ENCODE measurements at regions not wholly inside any gene's neighbourhood (a gene's known extent, or its start where the extent isn't known, plus 50 kb on each side); places are given as distances from the start of the nearest gene placed in this dataset.

- no peaks in the 10 kb centered on the region for H3K9me3 ChIP-seq (ENCODE audit: control insufficient read depth, insufficient read depth, low read length)
- intact Hi-C loops (cut with micrococcal nuclease) = loop anchor here (10.0 kb wide), 1 partner anchor 57 kb away; no protein-coding TSS in a partner anchor
- 100% methylated on average over 1 of the region's 2 CpGs for whole genome bisulfite sequencing (ENCODE audit: insufficient coverage)
Measured at GRCh38 chr11:91837411-91838330, 386.9 kb upstream of the FAT3 start.

DNA sequence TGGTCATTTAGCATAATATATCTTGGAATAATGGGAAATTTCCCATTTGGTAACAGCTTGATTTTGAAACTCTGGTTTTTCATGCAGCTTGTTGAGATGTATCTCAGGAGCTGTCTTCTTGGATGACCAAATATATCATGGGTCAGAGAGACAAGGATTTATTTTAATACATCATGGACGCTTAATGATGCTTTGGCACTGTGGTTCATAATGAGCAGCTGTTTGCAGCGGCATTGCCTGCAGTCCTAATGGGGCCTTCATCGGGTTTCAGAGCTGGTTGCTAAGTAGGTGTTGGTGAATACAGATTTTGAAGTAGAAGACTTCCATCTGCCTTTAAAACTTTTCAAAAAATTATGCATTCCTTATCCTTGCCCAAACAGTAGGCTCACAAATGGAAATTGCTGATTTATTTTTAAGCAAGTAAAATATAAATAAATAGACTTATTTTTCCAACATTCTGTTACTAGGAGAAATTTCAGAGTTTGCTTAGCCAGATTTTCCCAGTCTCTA is 389.5 kb upstream of the FAT3 start:
- no peaks in the 10 kb centered on the region for H3K27me3 Mint-ChIP-seq (ENCODE audit: low read depth in 2 of 2)
- 83% methylated on average over 2 of the region's 3 CpGs for WGBS (ENCODE audit: insufficient coverage)
- no peaks in the 10 kb centered on the region for H3K27me3 ChIP-seq (ENCODE audit: control insufficient read depth, insufficient read depth, low read length)
- intact Hi-C loops (cut with micrococcal nuclease) = loop anchor here (10.0 kb wide), 1 partner anchor 60 kb away; no protein-coding TSS in a partner anchor
- no peak overlapping the region for H3K4me3 Mint-ChIP-seq
- DNase-seq (no peak), ATAC-seq (no peak)
- H3K27ac Mint-ChIP-seq = no peak overlapping the region
- H3K27ac ChIP-seq (ENCODE audit: low read length) = no peak overlapping the region
- no peaks in the 10 kb centered on the region for H3K9me3 ChIP-seq (ENCODE audit: control insufficient read depth, insufficient read depth, low read length)
- H3K36me3 ChIP-seq (ENCODE audit: control insufficient read depth, insufficient read depth, low read length) = no peaks in the 10 kb centered on the region
- peaks cover 6% of the 10 kb centered on the region for H3K36me3 Mint-ChIP-seq
- H3K4me1 Mint-ChIP-seq = no peaks in the 10 kb centered on the region
- H3K4me1 ChIP-seq (ENCODE audit: control insufficient read depth, insufficient read depth, low read length) = no peaks in the 10 kb centered on the region
- TF ChIP-seq, protein P1, sequence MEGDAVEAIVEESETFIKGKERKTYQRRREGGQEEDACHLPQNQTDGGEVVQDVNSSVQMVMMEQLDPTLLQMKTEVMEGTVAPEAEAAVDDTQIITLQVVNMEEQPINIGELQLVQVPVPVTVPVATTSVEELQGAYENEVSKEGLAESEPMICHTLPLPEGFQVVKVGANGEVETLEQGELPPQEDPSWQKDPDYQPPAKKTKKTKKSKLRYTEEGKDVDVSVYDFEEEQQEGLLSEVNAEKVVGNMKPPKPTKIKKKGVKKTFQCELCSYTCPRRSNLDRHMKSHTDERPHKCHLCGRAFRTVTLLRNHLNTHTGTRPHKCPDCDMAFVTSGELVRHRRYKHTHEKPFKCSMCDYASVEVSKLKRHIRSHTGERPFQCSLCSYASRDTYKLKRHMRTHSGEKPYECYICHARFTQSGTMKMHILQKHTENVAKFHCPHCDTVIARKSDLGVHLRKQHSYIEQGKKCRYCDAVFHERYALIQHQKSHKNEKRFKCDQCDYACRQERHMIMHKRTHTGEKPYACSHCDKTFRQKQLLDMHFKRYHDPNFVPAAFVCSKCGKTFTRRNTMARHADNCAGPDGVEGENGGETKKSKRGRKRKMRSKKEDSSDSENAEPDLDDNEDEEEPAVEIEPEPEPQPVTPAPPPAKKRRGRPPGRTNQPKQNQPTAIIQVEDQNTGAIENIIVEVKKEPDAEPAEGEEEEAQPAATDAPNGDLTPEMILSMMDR (IDR thresholded peaks at IDR 0.05) = no peak
- peaks cover 16 to 19% of the 10 kb centered on the region in 2 donors for H3K9me3 Mint-ChIP-seq
- H3K4me3 ChIP-seq (ENCODE audit: low read length) = no peak overlapping the region

More at GRCh38 chr11:91837411-91838330, 386.9 kb upstream of the FAT3 start:
- Mint-ChIP-seq H3K4me3 (no peak overlapping the region), H3K27me3 (ENCODE audit: low read depth in 2 of 2) (no peaks in the 10 kb centered on the region), H3K27ac (no peak overlapping the region), H3K4me1 (no peaks in the 10 kb centered on the region), H3K36me3 (peaks cover 4% of the 10 kb centered on the region), H3K9me3 (peaks cover 12 to 15% of the 10 kb centered on the region in 2 donors)
- TF ChIP-seq, protein P1 (IDR thresholded peaks at IDR 0.05) = no peak
- ATAC-seq = no peak
- Histone ChIP-seq H3K27ac (ENCODE audit: low read length) (no peak overlapping the region), H3K4me1 (ENCODE audit: control insufficient read depth, insufficient read depth, low read length) (no peaks in the 10 kb centered on the region), H3K36me3 (ENCODE audit: control insufficient read depth, insufficient read depth, low read length) (no peaks in the 10 kb centered on the region), H3K27me3 (ENCODE audit: control insufficient read depth, insufficient read depth, low read length) (no peaks in the 10 kb centered on the region), H3K4me3 (ENCODE audit: low read length) (no peak overlapping the region)
- no peak for DNase-seq

DNA sequence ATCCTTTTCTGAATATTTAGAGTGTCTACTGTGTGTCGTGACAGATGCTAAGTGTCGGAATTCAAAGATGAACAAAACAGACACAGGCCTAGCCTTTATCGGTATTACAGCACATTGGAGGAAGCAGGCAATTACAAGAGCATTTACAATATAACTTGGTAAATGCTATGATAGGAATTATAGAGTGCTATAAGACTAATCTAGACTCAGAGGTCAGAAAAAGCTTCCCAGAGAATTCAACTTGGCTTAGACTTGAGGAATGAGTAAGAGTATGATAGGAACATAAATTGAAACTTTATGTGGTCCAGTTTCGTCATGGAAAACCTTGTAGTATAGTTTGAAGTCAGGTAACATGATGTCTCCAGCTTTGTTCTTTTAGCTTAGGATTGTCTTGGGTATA is 395.7 kb upstream of the FAT3 start:
- peaks cover 10 to 19% of the 10 kb centered on the region in 2 donors for H3K9me3 Mint-ChIP-seq
- ATAC-seq (no peak), DNase-seq (no peak)
- H3K4me1 Mint-ChIP-seq = no peaks in the 10 kb centered on the region
- intact Hi-C loops (cut with micrococcal nuclease) = no loop called here
- Histone ChIP-seq H3K4me1 (ENCODE audit: control insufficient read depth, insufficient read depth, low read length) (no peaks in the 10 kb centered on the region), H3K27ac (ENCODE audit: low read length) (no peak overlapping the region), H3K9me3 (ENCODE audit: control insufficient read depth, insufficient read depth, low read length) (no peaks in the 10 kb centered on the region), H3K4me3 (ENCODE audit: low read length) (no peak overlapping the region), H3K27me3 (ENCODE audit: control insufficient read depth, insufficient read depth, low read length) (no peaks in the 10 kb centered on the region), H3K36me3 (ENCODE audit: control insufficient read depth, insufficient read depth, low read length) (no peaks in the 10 kb centered on the region)
- H3K27me3 Mint-ChIP-seq (ENCODE audit: low read depth in 2 of 2) = no peaks in the 10 kb centered on the region
- peaks cover 6% of the 10 kb centered on the region for H3K36me3 Mint-ChIP-seq
- H3K4me3 Mint-ChIP-seq = no peak overlapping the region
- H3K27ac Mint-ChIP-seq = no peak overlapping the region
- TF ChIP-seq, protein P1 (IDR thresholded peaks at IDR 0.05) = no peak
- WGBS (ENCODE audit: insufficient coverage) = 80% methylated on average over 4 of the region's 4 CpGs

All from natural killer cell (primary cell).